ENCODE measurements at regions not wholly inside any gene's neighbourhood (a gene's known extent, or its start where the extent isn't known, plus 50 kb on each side); places are given as distances from the start of the nearest gene placed in this dataset.

DNA sequence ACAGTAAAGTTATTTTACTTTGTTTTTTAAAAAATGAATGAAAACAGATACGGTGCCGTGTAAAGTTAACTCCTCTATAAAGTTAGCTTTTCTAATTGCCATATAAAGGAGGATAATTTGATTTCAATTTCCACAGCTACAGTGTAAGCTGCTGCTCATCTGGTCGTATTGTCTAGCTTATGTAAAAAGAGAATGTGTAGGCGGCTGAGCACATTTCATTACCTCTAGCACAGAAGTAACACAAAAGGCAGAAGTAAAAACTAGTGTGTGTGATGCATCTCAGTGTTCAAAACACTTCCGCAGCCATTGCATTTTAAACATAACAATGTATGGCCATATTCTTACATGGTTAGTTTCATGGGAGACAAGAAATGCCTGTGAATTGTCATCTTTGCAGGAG lies 105.0 kb upstream of the P2RY1 start:
- WGBS (ENCODE audit: low lambda C conversion rate, missing lambda C conversion rate) = 84% methylated on average over 5 of the region's 5 CpGs
- H2AFZ ChIP-seq = no peak overlapping the region
- H3K4me3 ChIP-seq = no peak overlapping the region
- H3K27ac ChIP-seq = no peak overlapping the region
- no peak overlapping the region for H3K4me2 ChIP-seq
- TF ChIP-seq, protein P1, sequence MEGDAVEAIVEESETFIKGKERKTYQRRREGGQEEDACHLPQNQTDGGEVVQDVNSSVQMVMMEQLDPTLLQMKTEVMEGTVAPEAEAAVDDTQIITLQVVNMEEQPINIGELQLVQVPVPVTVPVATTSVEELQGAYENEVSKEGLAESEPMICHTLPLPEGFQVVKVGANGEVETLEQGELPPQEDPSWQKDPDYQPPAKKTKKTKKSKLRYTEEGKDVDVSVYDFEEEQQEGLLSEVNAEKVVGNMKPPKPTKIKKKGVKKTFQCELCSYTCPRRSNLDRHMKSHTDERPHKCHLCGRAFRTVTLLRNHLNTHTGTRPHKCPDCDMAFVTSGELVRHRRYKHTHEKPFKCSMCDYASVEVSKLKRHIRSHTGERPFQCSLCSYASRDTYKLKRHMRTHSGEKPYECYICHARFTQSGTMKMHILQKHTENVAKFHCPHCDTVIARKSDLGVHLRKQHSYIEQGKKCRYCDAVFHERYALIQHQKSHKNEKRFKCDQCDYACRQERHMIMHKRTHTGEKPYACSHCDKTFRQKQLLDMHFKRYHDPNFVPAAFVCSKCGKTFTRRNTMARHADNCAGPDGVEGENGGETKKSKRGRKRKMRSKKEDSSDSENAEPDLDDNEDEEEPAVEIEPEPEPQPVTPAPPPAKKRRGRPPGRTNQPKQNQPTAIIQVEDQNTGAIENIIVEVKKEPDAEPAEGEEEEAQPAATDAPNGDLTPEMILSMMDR (IDR thresholded peaks at IDR 0.05; ENCODE audit: poor library complexity) = no peak
- no peak for TF ChIP-seq EZH2phosphoT487 (IDR thresholded peaks at IDR 0.05; ENCODE audit: low read depth, severe bottlenecking, unreplicated experiment)
- no peaks in the 10 kb centered on the region for H3K27me3 ChIP-seq
- H3K9me3 ChIP-seq (ENCODE audit: low read depth) = no peaks in the 10 kb centered on the region
- no peak for DNase-seq (ENCODE audit: low spot score)
- H3K4me1 ChIP-seq (ENCODE audit: insufficient read depth) = no peaks in the 10 kb centered on the region
- H3K36me3 ChIP-seq (replicated peaks; ENCODE audit: insufficient read depth, low read depth) = no peaks in the 10 kb centered on the region
- H3K79me2 ChIP-seq = no peaks in the 10 kb centered on the region
- no peaks in the 10 kb centered on the region for H3K9me2 ChIP-seq (replicated peaks; ENCODE audit: insufficient read depth)
- no peaks in the 10 kb centered on the region for H4K20me1 ChIP-seq (ENCODE audit: insufficient read depth, poor library complexity, severe bottlenecking)

DNA sequence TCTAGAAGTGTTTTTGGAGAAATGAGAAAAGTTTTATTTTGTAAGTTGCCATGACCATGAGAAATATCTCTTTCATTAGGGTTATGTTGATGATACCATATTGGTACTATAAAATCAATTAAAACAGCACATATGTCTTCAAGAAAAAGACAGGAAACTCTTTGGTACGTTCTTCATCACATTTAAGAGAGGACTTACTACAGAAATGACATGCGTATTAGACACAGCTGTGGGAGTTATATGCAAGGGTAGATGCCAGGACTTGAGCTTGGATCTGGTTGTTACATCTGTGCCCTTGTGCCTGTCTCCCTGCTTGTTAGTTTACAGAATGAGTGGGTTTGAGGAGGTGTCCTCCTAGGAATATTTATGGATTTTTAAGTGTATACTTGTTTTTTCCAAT lies 103.4 kb upstream of the P2RY1 start:
- Histone ChIP-seq H3K27ac (no peak overlapping the region), H2AFZ (no peak overlapping the region), H3K4me2 (no peak overlapping the region), H3K9me3 (ENCODE audit: low read depth) (no peaks in the 10 kb centered on the region), H3K36me3 (replicated peaks; ENCODE audit: insufficient read depth, low read depth) (no peaks in the 10 kb centered on the region), H3K79me2 (no peaks in the 10 kb centered on the region), H3K9me2 (replicated peaks; ENCODE audit: insufficient read depth) (no peaks in the 10 kb centered on the region), H3K4me3 (no peak overlapping the region), H3K27me3 (no peaks in the 10 kb centered on the region), H3K4me1 (ENCODE audit: insufficient read depth) (no peaks in the 10 kb centered on the region), H4K20me1 (ENCODE audit: insufficient read depth, poor library complexity, severe bottlenecking) (no peaks in the 10 kb centered on the region)
- TF ChIP-seq EZH2phosphoT487 (IDR thresholded peaks at IDR 0.05; ENCODE audit: low read depth, severe bottlenecking, unreplicated experiment) = no peak
- TF ChIP-seq, protein P1 (IDR thresholded peaks at IDR 0.05; ENCODE audit: poor library complexity) = no peak
- no peak for TF ChIP-seq EZH2 (IDR thresholded peaks at IDR 0.05; ENCODE audit: borderline replicate concordance)
- DNase-seq (ENCODE audit: low spot score) = no peak
- 87% methylated on average over 2 of the region's 2 CpGs for WGBS (ENCODE audit: low lambda C conversion rate, missing lambda C conversion rate)

DNA sequence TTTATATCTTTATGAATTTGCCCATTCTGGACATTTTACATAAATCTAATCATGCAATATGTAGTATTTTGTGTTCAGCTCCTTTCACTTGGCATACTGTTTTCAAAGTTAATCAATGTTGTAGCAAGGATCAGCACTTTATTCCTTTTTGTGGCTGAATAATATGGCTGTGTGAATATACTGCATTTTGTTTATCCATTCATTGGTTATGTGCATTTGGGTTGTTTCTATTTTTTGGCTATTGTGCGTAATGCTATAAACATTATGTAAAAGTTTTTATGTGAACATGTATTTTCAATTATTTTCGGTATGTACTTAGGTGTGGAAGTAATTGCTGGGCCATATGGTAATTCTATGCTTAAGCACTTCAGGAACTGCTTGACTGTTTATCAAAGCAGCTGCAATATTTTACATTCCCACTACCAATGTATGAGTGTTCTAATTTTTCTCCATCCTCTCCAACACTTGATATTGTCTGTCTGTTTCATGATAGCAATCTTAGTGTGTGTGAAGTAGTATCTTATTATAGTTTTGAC lies 101.3 kb upstream of the P2RY1 start:
- Histone ChIP-seq H3K79me2 (no peaks in the 10 kb centered on the region), H2AFZ (no peak overlapping the region), H3K27me3 (no peaks in the 10 kb centered on the region), H3K36me3 (replicated peaks; ENCODE audit: insufficient read depth, low read depth) (no peaks in the 10 kb centered on the region), H3K9me3 (ENCODE audit: low read depth) (no peaks in the 10 kb centered on the region), H3K4me1 (ENCODE audit: insufficient read depth) (no peaks in the 10 kb centered on the region), H3K4me3 (no peak overlapping the region), H3K9me2 (replicated peaks; ENCODE audit: insufficient read depth) (no peaks in the 10 kb centered on the region), H3K4me2 (no peak overlapping the region), H3K27ac (no peak overlapping the region), H4K20me1 (ENCODE audit: insufficient read depth, poor library complexity, severe bottlenecking) (no peaks in the 10 kb centered on the region)
- no peak for DNase-seq (ENCODE audit: low spot score)
- TF ChIP-seq, protein P1 (IDR thresholded peaks at IDR 0.05; ENCODE audit: poor library complexity) = no peak
- TF ChIP-seq EZH2 (IDR thresholded peaks at IDR 0.05; ENCODE audit: borderline replicate concordance) = no peak
- no peak for TF ChIP-seq EZH2phosphoT487 (IDR thresholded peaks at IDR 0.05; ENCODE audit: low read depth, severe bottlenecking, unreplicated experiment)
- 86% methylated on average over 2 of the region's 2 CpGs for WGBS (ENCODE audit: low lambda C conversion rate, missing lambda C conversion rate)

Data from hepatocyte (in vitro differentiated cells).